HUES64 (cell line): ENCODE measurements at regions not wholly inside any gene's neighbourhood (a gene's known extent, or its start where the extent isn't known, plus 50 kb on each side); places are given as distances from the start of the nearest gene placed in this dataset.
"Not testable (repeated sequence)": the region's sequence is repeated elsewhere in the genome, so short reads cannot be mapped to it uniquely, and the experiment has no call there.

Experiments
- H3K27ac ChIP-seq: 2 replicates; pipeline ENCODE4 v1.7.0; 2013; ENCODE audit warnings: low read depth, low read length, inconsistent platforms
- H3K27me3 ChIP-seq: 2 replicates; pipeline ENCODE4 v1.6.1; 2013; ENCODE audit warnings: mild to moderate bottlenecking, low read length; ENCODE audit not compliant: insufficient read depth
- H3K36me3 ChIP-seq: 2 replicates; pipeline ENCODE4 v1.6.1; 2013; ENCODE audit warnings: mild to moderate bottlenecking, low read length; ENCODE audit not compliant: insufficient read depth
- H3K4me1 ChIP-seq: 2 replicates; pipeline ENCODE4 v1.6.1; 2013; ENCODE audit warnings: mild to moderate bottlenecking, low read length, moderate library complexity; ENCODE audit not compliant: insufficient read depth
- H3K4me3 ChIP-seq: 2 replicates; pipeline ENCODE4 v1.5.1; 2013; ENCODE audit warnings: mild to moderate bottlenecking, low read length, moderate library complexity
- H3K9ac ChIP-seq: 2 replicates; pipeline ENCODE4 v1.6.1; 2013; ENCODE audit warnings: mild to moderate bottlenecking, low read depth, low read length
- H3K9me3 ChIP-seq: 2 replicates; pipeline ENCODE4 v1.6.1; 2013; ENCODE audit warnings: low read depth, low read length; ENCODE audit not compliant: insufficient read depth
- WGBS: fragments of 150-250, 120-280 bp; methylation state at CpG from one replicate; pipeline ENCODE4 v1.1.7; 2013; ENCODE audit warnings: missing lambda C conversion rate; 5-methylcytosine and 5-hydroxymethylcytosine counted together

- Histone ChIP-seq H3K4me1 (0 out of 2 replicates have a peak, but pooled peaks cover 5% of the 10 kb centered on the region), H3K36me3 (no peaks in the 10 kb centered on the region), H3K9ac (no peak overlapping the region), H3K9me3 (peaks cover 15% of the 10 kb centered on the region), H3K4me3 (no peak overlapping the region), H3K27me3 (no peaks in the 10 kb centered on the region), H3K27ac (no peak overlapping the region)
- WGBS = 86% methylated on average over 8 of the region's 8 CpGs
Measured at GRCh38 chr3:81816473-81817250, 55.2 kb upstream of the GBE1 start.

DNA sequence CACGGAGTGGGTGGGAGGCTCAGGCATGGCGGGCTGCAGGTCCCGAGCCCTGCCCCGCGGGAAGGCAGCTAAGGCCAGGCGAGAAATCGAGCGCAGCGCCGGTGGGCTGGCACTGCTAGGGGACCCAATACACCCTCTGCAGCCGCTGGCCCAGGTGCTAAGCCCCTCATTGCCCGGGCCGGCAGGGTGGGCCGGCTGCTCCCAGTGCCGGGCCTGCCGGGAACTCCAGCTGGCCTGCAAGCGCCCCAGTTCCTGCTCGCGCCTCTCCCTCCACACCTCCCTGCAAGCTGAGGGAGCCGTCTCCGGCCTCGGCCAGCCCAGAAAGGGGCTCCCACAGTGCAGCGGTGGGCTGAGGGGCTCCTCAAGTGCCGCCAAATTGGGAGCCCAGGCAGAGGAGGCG is 50.7 kb upstream of the GBE1 start:
- H3K27me3 ChIP-seq, H3K9ac ChIP-seq, H3K36me3 ChIP-seq, H3K4me3 ChIP-seq, H3K9me3 ChIP-seq, H3K27ac ChIP-seq, H3K4me1 ChIP-seq: not testable (repeated sequence)
- 97% methylated on average over 25 of the region's 25 CpGs for WGBS
